ENCODE measurements at regions not wholly inside any gene's neighbourhood (a gene's known extent, or its start where the extent isn't known, plus 50 kb on each side); places are given as distances from the start of the nearest gene placed in this dataset.

DNA sequence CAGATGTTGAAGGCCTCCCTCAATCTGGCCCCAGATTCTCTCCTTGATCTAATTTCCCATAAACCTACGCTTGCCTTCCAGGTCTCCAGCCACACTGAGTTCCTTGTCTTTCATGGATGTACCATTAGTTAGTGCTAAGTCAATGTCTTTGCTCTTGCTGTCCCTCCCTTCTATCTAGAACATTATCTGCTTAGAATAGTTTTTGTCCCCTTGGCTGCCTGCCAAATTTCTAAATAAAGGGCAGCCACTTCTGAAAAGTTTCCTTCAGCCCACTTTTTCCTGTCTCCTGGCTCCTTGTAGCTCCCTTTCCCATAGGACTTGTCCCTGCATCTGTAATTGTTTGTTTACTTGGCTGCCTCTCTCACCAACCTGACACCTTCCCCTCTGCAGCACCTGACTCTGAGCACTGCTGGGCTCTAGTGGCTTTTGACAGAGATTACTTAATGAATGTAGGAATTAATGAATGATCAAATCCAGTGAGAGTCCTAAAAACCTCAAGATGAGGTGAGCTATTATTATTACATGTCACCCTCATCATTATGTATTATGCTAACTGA, 58.3 kb downstream of the CXCL12 start:
- H3K36me3 ChIP-seq = no peaks in the 10 kb centered on the region
- no peaks in the 10 kb centered on the region for H3K4me1 ChIP-seq (ENCODE audit: control insufficient read depth in 1 of 2, insufficient read depth in 1 of 2, low read depth in 1 of 2, low read length in 1 of 2)
- no peaks in the 10 kb centered on the region for H3K9me3 ChIP-seq
- H3K27me3 ChIP-seq = no peaks in the 10 kb centered on the region
- H3K27ac ChIP-seq = no peak overlapping the region
- H3K4me3 ChIP-seq (ENCODE audit: low read depth in 1 of 2, low read length in 1 of 2) = no peak overlapping the region
- TF ChIP-seq, protein P1, sequence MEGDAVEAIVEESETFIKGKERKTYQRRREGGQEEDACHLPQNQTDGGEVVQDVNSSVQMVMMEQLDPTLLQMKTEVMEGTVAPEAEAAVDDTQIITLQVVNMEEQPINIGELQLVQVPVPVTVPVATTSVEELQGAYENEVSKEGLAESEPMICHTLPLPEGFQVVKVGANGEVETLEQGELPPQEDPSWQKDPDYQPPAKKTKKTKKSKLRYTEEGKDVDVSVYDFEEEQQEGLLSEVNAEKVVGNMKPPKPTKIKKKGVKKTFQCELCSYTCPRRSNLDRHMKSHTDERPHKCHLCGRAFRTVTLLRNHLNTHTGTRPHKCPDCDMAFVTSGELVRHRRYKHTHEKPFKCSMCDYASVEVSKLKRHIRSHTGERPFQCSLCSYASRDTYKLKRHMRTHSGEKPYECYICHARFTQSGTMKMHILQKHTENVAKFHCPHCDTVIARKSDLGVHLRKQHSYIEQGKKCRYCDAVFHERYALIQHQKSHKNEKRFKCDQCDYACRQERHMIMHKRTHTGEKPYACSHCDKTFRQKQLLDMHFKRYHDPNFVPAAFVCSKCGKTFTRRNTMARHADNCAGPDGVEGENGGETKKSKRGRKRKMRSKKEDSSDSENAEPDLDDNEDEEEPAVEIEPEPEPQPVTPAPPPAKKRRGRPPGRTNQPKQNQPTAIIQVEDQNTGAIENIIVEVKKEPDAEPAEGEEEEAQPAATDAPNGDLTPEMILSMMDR (IDR thresholded peaks at IDR 0.05) = no peak

DNA sequence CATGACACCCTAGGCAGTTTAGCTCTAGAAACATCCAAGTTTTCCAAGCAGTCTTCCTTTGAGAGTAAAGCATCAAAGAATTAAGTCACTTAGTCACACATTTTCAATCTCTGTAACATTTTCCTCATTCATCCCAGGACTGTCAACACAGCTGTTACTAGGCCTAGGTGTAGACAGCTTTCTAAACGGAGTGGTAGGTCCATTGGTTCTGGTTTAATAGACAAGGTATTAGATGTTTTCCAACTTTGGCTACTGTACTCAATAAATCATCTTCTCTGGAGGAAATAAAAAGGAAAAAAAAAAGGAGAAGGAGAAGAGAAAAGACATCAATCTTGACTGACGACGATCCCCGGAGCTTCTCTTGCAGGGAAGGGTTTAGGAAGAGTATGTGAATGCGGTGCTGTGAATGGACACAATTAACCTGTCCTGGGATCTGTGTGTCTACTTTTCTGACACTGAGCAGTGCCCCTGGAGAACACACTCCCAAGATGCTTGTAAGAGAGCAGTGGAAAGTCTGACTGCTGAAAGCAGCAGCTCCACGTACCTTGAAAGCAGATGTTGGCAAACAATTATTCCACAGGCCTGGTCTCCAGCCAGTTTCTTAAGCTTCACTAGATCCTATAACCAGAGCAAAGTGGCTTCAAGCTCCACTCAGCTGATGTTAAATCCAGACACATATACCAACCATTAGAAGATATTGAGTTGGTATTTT, 59.1 kb downstream of the CXCL12 start:
- TF ChIP-seq, protein P1 (IDR thresholded peaks at IDR 0.05) = no peak
- Histone ChIP-seq H3K4me1 (ENCODE audit: control insufficient read depth in 1 of 2, insufficient read depth in 1 of 2, low read depth in 1 of 2, low read length in 1 of 2) (no peaks in the 10 kb centered on the region), H3K9me3 (no peaks in the 10 kb centered on the region), H3K36me3 (no peaks in the 10 kb centered on the region), H3K27me3 (no peaks in the 10 kb centered on the region), H3K27ac (no peak overlapping the region), H3K4me3 (ENCODE audit: low read depth in 1 of 2, low read length in 1 of 2) (no peak overlapping the region)

DNA sequence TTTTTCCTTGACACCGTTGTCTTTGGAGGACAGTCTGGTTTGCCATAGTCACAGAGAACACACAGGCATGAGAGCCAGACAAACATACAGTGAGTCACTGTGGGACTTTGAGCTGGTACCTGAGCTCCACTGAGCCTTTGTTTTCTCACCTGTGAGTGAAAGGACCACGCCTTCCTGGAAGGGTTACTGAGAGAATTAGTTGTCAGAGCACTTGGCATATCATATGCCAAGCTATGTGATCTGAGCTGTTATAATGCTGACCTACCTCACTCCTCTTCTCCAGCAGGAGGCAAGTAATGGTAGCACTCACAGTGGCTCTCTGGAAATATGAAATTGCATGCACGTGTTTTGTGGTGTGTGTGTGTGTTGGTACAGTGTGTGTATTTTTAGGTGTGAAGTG, 59.7 kb downstream of the CXCL12 start:
- no peaks in the 10 kb centered on the region for H3K27me3 ChIP-seq
- no peak overlapping the region for H3K27ac ChIP-seq
- no peaks in the 10 kb centered on the region for H3K9me3 ChIP-seq
- no peak overlapping the region for H3K4me3 ChIP-seq (ENCODE audit: low read depth in 1 of 2, low read length in 1 of 2)
- H3K4me1 ChIP-seq (ENCODE audit: control insufficient read depth in 1 of 2, insufficient read depth in 1 of 2, low read depth in 1 of 2, low read length in 1 of 2) = no peaks in the 10 kb centered on the region
- H3K36me3 ChIP-seq = no peaks in the 10 kb centered on the region
- TF ChIP-seq, protein P1 (IDR thresholded peaks at IDR 0.05) = no peak

DNA sequence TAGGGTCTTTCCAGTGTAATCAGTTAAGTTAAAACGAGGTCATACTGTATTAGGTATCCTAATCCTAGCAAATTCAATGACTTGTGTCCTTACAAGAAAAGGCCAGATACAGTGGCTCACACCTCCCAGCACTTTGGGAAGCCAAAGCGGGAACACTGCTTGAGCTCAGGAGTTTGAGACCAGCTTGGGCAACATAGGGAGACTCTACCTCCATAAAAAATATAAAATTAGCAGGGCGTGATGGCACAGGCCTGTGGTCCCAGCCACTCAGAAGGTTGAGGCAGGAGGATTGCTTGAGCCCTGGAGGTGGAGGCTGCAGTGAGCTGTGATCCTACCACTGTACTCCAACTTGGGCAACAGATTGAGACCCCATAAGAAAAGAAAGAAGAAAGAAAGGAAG, 61.1 kb downstream of the CXCL12 start:
- H3K4me1 ChIP-seq (ENCODE audit: control insufficient read depth in 1 of 2, insufficient read depth in 1 of 2, low read depth in 1 of 2, low read length in 1 of 2) = no peaks in the 10 kb centered on the region
- TF ChIP-seq, protein P1 (IDR thresholded peaks at IDR 0.05) = no peak
- H3K4me3 ChIP-seq (ENCODE audit: low read depth in 1 of 2, low read length in 1 of 2) = no peak overlapping the region
- H3K36me3 ChIP-seq = no peaks in the 10 kb centered on the region
- H3K9me3 ChIP-seq = no peaks in the 10 kb centered on the region
- no peaks in the 10 kb centered on the region for H3K27me3 ChIP-seq
- no peak overlapping the region for H3K27ac ChIP-seq

DNA sequence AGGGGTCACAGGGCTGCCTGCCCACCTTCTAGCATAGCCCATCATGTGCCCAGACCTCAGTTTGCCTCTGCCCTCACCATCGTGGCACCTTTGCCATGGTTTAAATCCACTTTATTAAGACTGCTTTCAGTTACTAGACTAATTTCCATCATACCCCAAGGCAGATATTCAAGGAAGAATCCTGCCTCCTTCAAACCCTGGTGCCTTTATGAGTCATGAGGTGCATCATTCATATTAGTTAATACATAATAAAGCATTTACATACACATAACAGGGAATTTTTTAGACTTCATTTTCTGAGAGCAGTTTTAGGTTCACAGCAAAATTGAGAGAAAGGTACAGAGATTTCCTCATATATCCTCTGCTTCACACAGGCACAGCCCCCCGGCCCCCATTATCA, 62.8 kb downstream of the CXCL12 start:
- H3K27ac ChIP-seq = no peak overlapping the region
- no peaks in the 10 kb centered on the region for H3K36me3 ChIP-seq
- no peaks in the 10 kb centered on the region for H3K27me3 ChIP-seq
- H3K4me3 ChIP-seq (ENCODE audit: low read depth in 1 of 2, low read length in 1 of 2) = no peak overlapping the region
- no peaks in the 10 kb centered on the region for H3K9me3 ChIP-seq
- H3K4me1 ChIP-seq (ENCODE audit: control insufficient read depth in 1 of 2, insufficient read depth in 1 of 2, low read depth in 1 of 2, low read length in 1 of 2) = no peaks in the 10 kb centered on the region
- TF ChIP-seq, protein P1 (IDR thresholded peaks at IDR 0.05) = no peak
